ENCODE measurements at regions not wholly inside any gene's neighbourhood (a gene's known extent, or its start where the extent isn't known, plus 50 kb on each side); places are given as distances from the start of the nearest gene placed in this dataset.

- no peaks in the 10 kb centered on the region for H3K36me3 ChIP-seq (ENCODE audit: insufficient read depth, low read length)
- H3K9me3 ChIP-seq (ENCODE audit: insufficient read depth, low read depth, low read length) = no peaks in the 10 kb centered on the region
- H3K4me3 ChIP-seq (ENCODE audit: insufficient read depth, low read depth, low read length) = no peak overlapping the region
- no peaks in the 10 kb centered on the region for H3K27me3 ChIP-seq (ENCODE audit: insufficient read depth, low read length)
- H3K4me1 Mint-ChIP-seq (ENCODE audit: low read depth, unreplicated experiment) = peaks cover 5% of the 10 kb centered on the region
- no peak overlapping the region for H3K4me3 Mint-ChIP-seq (ENCODE audit: unreplicated experiment)
- H2AFZ ChIP-seq (ENCODE audit: low read depth, low read length) = no peak overlapping the region
- H3K27ac ChIP-seq (ENCODE audit: low read depth, low read length) = no peak overlapping the region
- peaks cover 7% of the 10 kb centered on the region for H3K4me1 ChIP-seq (ENCODE audit: insufficient read depth, low read length)
- H3K79me2 ChIP-seq (ENCODE audit: insufficient read depth, low read length) = no peaks in the 10 kb centered on the region
- no peak overlapping the region for H3K4me2 ChIP-seq (ENCODE audit: low read length)
- H4K20me1 ChIP-seq (ENCODE audit: insufficient read depth, low read length) = no peaks in the 10 kb centered on the region
- no peaks in the 10 kb centered on the region for H3K27me3 Mint-ChIP-seq (ENCODE audit: low read depth, unreplicated experiment)
- DNase-seq (ENCODE audit: low read depth) (no peak), FAIRE-seq (no peak)
- H3K36me3 Mint-ChIP-seq (ENCODE audit: low read depth, unreplicated experiment) = no peaks in the 10 kb centered on the region
- no peak overlapping the region for H3K27ac Mint-ChIP-seq (ENCODE audit: unreplicated experiment)
- H3K9me3 Mint-ChIP-seq (ENCODE audit: unreplicated experiment) = peaks cover 4% of the 10 kb centered on the region
- no peak overlapping the region for H3K9ac ChIP-seq (ENCODE audit: low read length)
- TF ChIP-seq CTCF (IDR thresholded peaks at IDR 0.05; ENCODE audit: insufficient read depth, low read depth, low read length) (no peak), EZH2 (IDR thresholded peaks at IDR 0.05; ENCODE audit: insufficient read depth, low read length) (no peak)
Measured at GRCh38 chr6:126145351-126145750, 159.0 kb downstream of the TRMT11 start.

GRCh38 chr6:126147291-126147815, 161.0 kb downstream of the TRMT11 start:
- H3K27ac ChIP-seq (ENCODE audit: low read depth, low read length) = no peak overlapping the region
- H4K20me1 ChIP-seq (ENCODE audit: insufficient read depth, low read length) = no peaks in the 10 kb centered on the region
- Mint-ChIP-seq H3K4me1 (ENCODE audit: low read depth, unreplicated experiment) (peaks cover 8% of the 10 kb centered on the region), H3K4me3 (ENCODE audit: unreplicated experiment) (no peak overlapping the region), H3K27me3 (ENCODE audit: low read depth, unreplicated experiment) (no peaks in the 10 kb centered on the region), H3K36me3 (ENCODE audit: low read depth, unreplicated experiment) (no peaks in the 10 kb centered on the region), H3K9me3 (ENCODE audit: unreplicated experiment) (no peaks in the 10 kb centered on the region), H3K27ac (ENCODE audit: unreplicated experiment) (no peak overlapping the region)
- no peaks in the 10 kb centered on the region for H3K36me3 ChIP-seq (ENCODE audit: insufficient read depth, low read length)
- no peaks in the 10 kb centered on the region for H3K9me3 ChIP-seq (ENCODE audit: insufficient read depth, low read depth, low read length)
- TF ChIP-seq CTCF (IDR thresholded peaks at IDR 0.05; ENCODE audit: insufficient read depth, low read depth, low read length) (no peak), EZH2 (IDR thresholded peaks at IDR 0.05; ENCODE audit: insufficient read depth, low read length) (no peak)
- H3K4me1 ChIP-seq (ENCODE audit: insufficient read depth, low read length) = peaks cover 7% of the 10 kb centered on the region
- H3K4me2 ChIP-seq (ENCODE audit: low read length) = no peak overlapping the region
- H3K79me2 ChIP-seq (ENCODE audit: insufficient read depth, low read length) = no peaks in the 10 kb centered on the region
- no peak overlapping the region for H2AFZ ChIP-seq (ENCODE audit: low read depth, low read length)
- no peak overlapping the region for H3K9ac ChIP-seq (ENCODE audit: low read length)
- no peaks in the 10 kb centered on the region for H3K27me3 ChIP-seq (ENCODE audit: insufficient read depth, low read length)
- no peak overlapping the region for H3K4me3 ChIP-seq (ENCODE audit: insufficient read depth, low read depth, low read length)
- DNase-seq (ENCODE audit: low read depth) (peak; percentile 16), FAIRE-seq (no peak)

- Histone ChIP-seq H4K20me1 (ENCODE audit: insufficient read depth, low read length) (no peaks in the 10 kb centered on the region), H3K27ac (ENCODE audit: low read depth, low read length) (no peak overlapping the region), H3K4me3 (ENCODE audit: insufficient read depth, low read depth, low read length) (no peak overlapping the region), H3K9ac (ENCODE audit: low read length) (no peak overlapping the region), H3K79me2 (ENCODE audit: insufficient read depth, low read length) (no peaks in the 10 kb centered on the region), H3K4me2 (ENCODE audit: low read length) (no peak overlapping the region), H2AFZ (ENCODE audit: low read depth, low read length) (no peak overlapping the region), H3K9me3 (ENCODE audit: insufficient read depth, low read depth, low read length) (no peaks in the 10 kb centered on the region), H3K36me3 (ENCODE audit: insufficient read depth, low read length) (no peaks in the 10 kb centered on the region), H3K27me3 (ENCODE audit: insufficient read depth, low read length) (no peaks in the 10 kb centered on the region), H3K4me1 (ENCODE audit: insufficient read depth, low read length) (peaks cover 10% of the 10 kb centered on the region)
- TF ChIP-seq EZH2 (IDR thresholded peaks at IDR 0.05; ENCODE audit: insufficient read depth, low read length) = no peak
- no peak for TF ChIP-seq CTCF (IDR thresholded peaks at IDR 0.05; ENCODE audit: insufficient read depth, low read depth, low read length)
- Mint-ChIP-seq H3K27me3 (ENCODE audit: low read depth, unreplicated experiment) (no peaks in the 10 kb centered on the region), H3K27ac (ENCODE audit: unreplicated experiment) (no peak overlapping the region), H3K36me3 (ENCODE audit: low read depth, unreplicated experiment) (no peaks in the 10 kb centered on the region), H3K9me3 (ENCODE audit: unreplicated experiment) (no peaks in the 10 kb centered on the region), H3K4me3 (ENCODE audit: unreplicated experiment) (no peak overlapping the region), H3K4me1 (ENCODE audit: low read depth, unreplicated experiment) (peaks cover 17% of the 10 kb centered on the region)
- FAIRE-seq (no peak), DNase-seq (ENCODE audit: low read depth) (no peak)
Measured at GRCh38 chr6:126148853-126149252, 162.5 kb downstream of the TRMT11 start.
